ENCODE measurements at regions not wholly inside any gene's neighbourhood (a gene's known extent, or its start where the extent isn't known, plus 50 kb on each side); places are given as distances from the start of the nearest gene placed in this dataset.
"Not testable (repeated sequence)": the region's sequence is repeated elsewhere in the genome, so short reads cannot be mapped to it uniquely, and the experiment has no call there.

DNA sequence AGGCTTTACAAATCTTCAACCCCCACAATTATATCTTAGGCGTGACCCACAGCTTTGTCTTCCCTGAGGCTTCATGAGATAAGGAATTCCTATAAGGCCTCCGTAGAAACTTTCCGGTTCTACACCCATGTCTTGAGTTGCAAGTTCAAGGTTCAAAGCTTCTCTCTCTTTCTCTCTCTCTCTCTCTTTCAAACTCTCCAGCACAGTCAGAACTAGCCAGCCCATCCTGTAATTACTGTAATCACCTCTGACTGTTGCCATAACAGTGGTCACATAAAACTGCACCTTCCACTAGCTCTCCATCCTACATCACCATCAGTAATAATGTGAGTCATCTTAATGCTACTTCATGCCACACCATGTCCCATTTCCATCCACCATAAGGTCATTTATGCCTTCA is 90.0 kb upstream of the NFASC start:
- no peak for DNase-seq

DNA sequence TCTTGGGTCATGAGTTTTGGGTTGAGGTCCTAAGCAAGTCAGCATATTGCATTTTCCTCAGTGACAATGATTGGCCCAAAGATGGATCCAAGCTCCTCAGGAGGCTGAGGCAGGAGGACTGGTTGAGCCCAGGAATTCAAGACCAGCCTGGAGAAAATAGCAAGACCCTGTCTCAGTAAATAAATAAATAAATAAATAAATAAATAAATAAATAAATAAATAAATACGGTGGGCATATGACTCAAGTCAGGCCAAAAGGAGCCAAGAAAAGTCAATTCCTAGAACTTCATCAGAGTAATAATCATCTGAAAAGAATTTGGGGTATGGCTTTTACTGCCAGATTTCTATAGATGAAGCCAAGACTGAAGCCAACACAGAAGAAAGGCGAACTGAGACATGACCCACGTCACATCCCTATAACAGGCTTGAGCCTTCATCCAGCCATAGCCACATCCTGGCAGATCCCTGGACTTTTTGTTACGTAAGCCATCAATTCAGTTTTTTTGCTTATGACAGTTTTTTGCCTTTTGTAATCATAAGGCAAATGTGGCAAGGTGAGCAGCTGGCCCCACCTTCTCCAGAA is 88.5 kb upstream of the NFASC start:
- no peak for DNase-seq

DNA sequence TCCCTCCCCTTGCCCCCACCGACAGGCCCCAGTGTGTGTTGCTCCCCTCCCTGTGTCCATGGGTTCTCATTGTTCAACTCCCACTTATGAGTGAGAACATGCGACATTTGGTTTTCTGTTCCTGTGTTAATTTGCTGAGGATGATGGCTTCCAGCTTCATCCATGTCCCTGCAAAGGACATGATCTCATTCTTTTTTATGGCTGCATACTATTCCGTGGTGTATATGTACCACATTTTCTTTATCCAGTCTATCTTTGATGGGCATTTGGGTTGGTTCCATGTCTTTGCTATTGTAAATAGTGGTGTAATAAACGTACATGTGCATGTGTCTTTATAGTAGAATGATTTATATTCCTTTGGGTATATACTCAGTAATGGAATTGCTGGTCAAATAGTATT is 85.6 kb upstream of the NFASC start:
- not testable (repeated sequence) for DNase-seq

DNA sequence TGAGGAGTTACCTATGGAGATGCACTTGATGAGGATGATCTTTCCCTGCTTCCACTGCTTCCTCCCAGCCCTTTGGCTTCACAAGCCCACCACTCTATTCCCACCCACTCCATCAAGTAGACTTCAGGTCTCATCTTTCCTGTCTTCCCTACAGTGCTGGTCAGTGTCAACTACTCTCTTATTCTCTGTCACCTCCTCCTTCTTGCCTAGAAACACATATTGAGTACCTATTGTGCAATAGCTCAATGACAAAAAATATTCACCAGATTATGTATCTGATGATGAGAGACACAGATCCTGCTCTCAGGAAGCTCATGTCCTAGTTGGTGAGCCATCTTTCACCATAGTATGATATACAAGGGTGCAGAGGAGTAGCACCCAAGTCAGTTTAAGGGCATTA is 82.2 kb upstream of the NFASC start:
- DNase-seq, result no peak

DNA sequence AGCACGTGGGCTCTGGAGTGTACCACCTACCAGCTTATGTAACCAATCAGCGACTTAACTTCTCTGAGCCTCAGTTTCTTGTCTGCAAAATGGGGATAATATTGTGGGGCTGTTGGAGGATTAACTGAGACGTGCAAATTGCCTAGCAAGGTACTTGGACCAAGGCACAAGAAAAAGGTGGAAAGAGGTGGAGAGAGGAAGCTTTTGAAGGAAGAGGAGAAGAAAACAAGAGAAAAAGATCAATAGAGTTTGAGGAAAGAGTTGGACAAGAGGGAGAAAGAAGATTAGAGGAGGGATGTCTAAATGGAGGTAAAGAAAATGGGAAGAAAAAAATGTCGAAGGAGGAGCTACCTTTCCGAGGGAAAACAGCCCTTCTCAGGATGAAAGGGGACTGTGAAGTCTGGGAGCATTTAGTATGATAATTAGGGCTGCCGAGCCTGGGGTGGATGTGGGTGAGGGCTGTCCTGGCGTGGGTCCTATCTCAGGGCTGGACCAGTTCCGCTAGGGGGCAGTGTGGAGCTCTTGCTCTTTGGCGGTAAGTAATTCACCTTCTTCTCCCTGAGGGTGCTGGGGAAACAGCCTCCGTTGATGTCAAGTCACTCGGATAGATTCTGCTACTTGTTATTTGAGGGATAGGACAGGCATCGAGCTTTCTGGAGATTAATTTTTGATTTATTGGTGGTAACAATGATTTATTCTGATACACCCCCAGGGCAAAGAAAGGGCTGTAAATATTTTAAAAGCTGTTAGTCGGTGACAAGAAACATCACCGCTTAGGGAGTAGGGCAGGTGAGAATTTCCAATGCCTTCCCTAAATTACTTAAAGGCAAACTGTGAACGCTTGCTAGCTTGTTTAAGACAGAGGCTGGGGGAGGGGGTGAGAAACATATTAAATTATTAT is 79.0 kb upstream of the NFASC start:
- DNase-seq, result peak in 35 of 56 donors; percentile 1 to 68 (median 26)

DNA sequence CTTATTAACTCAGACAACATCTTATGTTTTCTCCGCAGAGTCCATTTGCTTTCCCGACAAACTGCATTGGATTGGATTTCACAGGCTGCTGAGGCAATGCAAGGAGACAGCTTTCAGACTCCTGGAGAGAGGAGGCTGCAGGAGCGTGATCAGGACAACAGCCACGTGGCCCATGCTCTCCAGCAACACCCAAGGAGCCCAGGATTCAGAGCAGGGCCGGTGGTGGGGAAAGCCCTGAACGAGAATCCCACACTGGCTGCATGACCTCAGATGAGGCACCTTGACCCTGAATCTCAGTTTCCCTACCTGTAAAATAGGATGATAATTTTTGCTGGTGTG is 78.3 kb upstream of the NFASC start:
- no peak for DNase-seq

DNA sequence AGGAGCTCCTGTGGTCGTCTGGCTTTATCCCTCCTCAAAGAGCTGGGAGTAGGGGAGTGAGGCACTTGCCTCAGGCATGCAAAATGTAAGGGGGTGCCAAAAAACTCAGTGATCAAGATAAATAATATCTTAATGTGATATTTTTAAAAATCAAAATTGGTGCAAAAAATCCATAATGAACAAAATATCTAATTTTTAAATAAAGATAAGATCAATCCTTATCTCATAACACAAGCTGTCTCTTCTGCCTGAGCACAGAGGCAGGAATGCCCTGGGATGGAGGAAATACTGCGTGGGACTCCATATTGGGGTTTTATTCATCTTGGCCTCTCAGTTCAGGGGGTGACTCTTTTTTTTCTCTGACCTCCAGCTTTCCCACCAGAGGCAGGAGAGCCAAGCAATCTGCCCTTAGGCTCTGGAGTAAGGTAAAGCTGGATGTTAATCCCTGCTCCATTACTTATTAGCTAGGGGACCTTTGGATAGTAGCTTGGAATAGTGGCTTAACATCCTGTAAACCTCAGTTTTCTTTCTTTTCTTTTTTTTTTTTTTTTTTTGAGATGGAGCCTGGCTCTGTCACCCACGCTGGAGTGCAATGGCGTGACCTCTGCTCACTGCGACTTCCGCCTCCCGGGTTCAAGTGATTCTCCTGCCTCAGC is 77.3 kb upstream of the NFASC start:
- DNase-seq, result no peak

DNA sequence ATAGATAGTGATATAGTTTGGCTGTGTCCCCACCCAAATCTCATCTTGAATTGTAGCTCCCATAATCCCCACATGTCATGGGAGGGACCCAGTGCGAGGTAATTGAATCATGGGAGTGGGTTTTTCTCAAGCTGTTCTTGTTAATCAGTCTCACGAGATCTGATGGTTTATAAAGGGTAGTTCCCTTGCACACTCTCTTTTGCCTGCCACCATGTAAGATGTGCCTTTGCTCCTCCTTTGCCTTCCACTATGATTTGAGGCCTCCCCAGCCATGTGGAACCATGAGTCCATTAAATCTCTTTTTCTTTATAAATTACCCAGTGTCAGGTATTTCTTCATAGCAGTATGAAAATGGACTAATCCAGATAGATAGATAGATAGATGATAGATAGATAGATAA is 73.8 kb upstream of the NFASC start:
- DNase-seq, result not testable (repeated sequence)

DNA sequence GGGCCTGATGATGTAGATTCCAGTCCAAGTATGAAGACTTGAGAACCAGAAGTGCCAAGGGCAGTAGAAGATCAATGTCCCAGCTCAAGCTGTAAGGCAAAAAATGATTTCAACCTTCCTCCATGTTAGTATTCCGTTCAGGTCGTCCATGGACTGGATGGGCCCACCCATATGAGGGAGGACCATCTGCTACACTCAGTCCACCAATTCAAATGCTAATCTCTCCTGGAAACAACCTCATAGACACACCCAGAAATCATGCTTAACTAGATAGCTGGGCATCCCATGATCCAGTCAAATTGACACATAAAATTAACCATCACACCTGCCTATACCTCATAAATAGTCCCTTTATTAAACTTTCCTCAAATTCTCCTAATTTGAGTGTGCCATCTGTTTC is 73.3 kb upstream of the NFASC start:
- DNase-seq, result no peak

DNA sequence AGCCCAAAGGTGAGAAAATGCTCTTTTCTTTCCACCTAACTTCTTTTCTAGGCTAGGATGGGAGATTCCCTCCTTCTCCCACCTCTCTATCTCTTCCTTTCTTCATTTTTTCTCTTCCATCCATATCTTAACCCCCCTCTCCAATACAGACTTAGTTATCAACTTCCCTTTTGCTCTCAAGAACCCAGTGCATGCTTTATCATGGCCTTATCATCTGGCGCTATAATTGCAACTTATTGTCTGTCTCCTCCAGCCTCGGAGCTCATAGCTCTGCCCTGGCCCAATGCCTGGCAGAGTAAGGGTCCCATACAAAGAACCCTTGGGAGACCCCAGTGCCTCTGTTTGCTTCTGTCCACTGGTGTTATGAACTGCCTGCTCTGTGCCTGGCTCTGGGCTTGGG is 71.0 kb upstream of the NFASC start:
- DNase-seq, result no peak

DNA sequence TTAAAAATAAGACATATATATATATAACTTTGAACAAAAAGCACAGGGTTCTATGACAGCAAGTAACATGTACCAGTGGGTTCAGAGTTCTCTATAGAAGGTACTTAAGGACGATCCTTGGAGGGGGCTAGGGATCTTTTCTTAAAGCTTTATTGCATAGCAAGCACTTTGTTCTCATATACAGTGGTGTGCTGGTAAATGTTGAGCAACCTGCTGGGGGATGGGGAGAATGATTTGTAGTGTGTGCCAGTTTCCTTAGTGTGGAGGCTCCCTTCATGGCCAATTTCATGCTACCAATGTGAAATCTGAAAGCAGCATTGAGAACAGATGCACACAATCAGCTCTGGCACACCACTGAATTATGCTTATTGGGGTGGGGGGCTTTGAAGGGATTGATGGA is 69.5 kb upstream of the NFASC start:
- DNase-seq, result no peak

DNA sequence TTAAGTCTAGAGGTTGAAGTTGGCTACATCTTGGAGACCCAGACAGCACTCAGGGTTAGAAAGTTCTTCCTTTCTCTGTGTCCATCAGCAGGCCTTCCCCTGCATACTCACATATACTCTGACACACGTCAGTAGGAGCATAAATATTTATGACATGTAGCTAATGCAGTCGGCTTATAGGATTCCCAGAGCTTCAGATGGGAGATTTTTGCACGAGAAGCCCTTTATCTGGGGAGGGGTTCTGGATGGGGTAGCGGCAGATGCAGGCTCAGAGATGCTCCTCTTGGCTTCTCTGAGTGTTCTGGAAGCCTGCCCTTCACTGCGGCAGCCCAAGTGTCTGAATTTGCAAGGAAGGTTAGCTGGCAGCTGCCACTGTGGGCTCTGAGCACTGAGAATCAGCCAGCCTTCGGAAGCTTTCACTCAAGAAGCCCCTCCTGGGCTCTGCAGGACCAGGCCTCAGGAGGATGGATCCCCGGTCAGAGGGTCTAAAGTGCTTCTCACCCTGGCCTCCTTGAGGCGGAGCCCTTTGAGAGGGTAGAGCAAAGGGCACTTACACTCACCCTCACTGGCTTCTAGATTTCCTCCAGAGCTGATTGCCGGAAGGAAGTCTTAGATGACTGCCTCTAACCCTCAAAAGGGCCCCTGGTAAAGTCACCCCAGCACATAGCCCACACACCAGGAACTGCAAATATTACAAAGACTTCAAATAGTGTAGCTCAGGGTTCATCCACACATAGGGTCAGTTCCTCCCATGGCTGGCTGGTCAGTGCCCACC is 68.1 kb upstream of the NFASC start:
- no peak for DNase-seq

DNA sequence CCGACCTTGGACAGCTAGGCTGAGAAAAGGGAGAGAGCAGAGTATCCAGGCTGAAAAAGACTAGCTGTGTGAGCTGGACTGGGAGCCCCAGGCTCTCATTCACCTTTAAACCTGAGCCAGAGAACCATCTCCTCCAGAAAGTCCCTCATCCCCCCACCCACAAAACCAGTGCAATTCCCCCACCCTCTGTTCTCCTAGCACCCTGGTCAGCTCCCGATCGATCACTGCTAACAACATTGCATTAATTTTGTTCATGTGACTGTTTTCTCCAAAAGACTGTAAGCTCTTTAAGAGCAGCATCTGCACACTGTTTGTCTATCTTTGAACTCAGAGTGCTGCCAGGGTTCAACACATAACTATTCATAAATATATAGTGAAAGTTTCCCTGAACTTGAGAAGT is 67.1 kb upstream of the NFASC start:
- no peak for DNase-seq

DNA sequence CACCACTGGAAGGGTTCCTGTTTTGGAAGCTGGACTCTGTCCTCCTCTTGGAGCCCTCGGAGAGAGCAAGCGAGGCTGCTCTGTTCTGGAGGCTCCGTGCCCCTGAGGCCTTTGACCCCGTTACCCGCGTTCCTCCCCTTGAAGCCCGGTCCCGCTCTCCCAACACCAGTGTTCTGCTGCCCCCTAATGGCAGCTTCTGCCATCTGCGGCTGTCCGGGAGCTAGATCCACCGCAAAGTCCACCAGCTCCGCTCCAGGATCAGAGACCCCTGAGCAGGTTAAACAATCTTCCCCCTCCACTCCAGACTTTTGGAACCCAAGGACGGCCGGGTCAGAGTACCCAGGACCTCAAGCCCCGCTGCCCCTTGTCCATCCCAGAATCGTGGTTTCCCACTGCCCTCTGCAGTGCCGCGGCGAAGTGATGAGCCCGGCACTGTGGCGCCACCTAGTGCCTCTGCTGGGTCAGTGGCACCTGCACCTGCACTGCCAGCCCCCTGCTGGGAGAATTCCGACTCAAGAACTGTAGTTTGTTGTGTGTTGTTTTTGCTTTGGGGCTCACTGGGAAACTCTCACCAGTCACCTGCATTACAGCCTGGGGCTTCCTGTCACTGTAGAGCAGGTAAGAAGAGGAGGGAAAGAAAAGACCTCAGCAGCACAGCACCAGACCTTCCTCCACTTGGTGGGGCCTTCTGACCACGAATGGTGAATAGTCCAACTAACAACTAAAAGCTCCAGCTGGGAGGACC is 63.5 kb upstream of the NFASC start:
- DNase-seq, result peak in 51 of 56 donors; percentile 50 to 92 (median 82)

DNA sequence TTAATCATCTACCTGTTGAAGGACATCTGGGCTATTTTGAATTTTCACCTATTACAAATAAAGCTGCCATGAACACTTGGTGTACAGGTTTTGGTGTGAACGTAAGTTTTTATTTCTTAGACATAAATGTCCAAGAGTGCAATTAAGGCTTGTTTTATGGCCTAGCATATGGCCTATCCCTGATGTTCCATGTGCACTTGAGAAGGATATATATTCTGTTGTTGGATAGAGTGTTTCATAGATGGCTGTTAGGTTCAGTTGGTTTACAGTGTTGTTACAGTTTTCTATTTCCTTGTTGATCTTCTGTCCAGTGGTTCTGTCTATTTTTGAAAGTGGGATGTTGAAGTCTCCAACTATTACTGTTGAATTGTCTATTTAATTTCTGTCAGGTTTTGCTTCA is 61.2 kb upstream of the NFASC start:
- no peak for DNase-seq

DNA sequence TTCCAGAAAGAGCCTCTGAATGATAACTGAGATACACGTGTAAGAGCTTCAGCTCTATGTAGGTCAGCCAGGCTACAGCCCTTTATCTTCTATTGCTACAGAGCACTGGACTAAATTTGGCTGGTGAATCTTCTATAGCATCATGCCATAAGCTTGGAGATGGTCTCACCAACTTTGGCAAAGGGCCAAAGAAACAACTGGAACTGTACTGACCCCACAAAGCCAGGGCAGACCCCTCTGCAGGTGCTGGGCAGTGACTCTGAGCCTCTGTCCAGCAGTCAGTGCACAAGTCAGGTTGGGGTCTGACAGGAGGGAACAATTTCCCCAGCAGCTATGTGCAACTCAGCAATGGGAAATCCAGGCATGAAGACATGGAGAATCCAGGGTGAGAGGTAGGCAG is 57.8 kb upstream of the NFASC start:
- no peak for DNase-seq

DNA sequence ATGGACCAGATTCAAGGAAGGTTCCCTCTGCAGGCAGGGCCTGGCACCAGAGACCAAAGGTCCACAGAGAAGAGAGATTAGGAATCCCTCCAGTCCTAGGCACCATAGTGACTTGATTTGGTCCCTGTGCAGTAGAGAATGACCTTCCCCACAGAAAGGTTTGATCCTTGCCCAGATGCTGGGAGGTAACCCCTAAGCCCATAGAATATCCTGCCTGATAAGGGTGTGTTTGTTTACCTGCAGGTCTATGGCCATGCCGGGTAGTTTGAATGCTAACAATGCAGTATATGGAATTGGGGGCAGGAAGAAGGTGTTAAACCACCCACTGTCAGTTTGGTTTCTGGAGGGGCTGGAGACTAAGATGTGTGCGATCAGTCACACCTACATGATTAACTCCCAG is 57.1 kb upstream of the NFASC start:
- no peak for DNase-seq

DNA sequence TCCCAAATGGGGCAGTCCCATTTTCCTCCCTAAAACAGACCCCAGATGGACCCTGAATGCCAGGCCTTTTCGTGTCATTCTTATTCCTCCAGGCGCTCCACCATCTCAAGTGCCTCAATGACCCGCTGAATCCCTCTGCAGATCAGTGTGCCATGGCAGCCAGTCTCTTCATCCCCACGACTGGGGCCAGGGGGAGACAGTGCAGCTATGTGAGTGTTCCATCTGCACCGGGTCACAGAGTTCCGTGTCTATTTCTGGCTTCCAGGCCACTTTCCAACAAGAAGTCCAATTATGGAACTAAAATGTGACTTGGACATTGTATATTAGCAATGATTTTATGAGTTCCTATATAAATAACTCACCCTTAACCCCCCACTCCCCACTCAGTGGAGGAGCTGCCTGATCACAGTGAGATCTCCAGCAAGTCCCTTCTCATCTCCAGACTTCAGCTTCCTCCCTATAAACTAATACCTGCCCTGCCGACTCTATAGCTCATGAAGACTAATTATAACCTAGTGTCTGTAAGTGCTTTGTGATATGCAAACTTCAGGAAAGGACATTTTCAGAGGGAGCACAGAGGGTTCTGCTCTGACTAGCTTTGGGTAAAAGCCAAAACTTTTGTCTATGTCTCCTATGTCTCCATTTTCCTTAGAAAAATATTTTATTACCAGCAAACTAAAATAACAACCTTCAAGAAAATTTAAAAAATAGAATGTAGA is 56.3 kb upstream of the NFASC start:
- no peak for DNase-seq

DNA sequence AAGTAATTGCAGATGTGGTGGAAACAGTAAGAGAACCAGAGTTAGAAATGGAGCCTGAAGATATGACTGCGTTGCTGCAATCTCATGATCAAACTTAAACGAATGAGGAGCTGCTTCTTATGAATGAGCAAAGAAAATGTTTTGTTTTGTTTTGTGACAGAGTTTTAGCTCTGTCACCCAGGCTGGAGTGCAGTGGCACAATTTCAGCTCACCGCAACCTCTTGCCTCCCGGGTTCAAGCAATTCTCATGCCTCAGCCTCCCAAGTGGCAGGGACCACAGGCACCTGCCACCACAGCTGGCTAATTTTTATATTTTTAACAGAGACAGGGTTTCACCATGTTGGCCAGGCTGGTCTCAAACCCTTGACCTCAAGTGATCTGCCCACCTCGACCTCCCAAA is 53.3 kb upstream of the NFASC start:
- DNase-seq, result no peak

DNA sequence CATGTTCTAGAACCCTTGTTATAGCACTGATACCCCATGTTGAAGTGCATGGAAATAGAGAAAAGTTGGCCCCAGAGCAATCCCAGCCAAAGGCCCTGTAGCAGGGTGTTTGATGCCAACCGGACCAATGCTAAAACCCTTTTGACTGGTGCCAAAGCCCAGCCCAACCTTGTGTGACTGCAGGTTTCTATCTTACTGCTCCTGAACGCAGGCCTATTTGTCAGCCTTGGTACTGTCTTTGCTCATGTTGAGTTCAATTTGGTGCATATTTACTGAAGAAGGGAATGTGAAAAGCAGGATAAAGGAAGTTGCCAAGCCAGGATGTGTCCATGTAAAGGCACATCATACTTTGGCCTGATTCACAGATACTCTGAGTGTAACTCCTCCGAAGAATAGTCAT is 51.7 kb upstream of the NFASC start:
- no peak for DNase-seq

DNA sequence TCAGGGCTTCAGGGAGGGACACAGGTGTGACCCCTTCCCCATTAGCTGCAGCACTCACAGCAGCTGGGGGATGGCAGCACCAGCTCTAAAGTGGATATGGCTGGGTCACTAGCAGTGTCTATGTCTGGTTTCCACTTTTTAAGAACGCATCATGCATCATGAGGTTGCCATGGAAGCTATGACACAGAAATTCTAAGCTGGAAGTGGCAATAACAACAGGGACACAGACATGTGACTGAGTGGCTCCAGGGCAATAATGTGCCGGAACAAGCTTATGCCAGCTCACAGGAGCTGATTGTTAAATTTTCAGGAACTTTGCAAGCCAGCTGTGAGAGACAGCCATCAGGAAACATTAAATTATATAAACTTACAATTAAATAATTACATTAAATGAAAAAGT is 51.2 kb upstream of the NFASC start:
- peak in 1 of 56 donors; percentile 12 for DNase-seq

Data from nucleus accumbens (tissue), 56 donors.